IMR-90 (cell line): ENCODE measurements at regions not wholly inside any gene's neighbourhood (a gene's known extent, or its start where the extent isn't known, plus 50 kb on each side); places are given as distances from the start of the nearest gene placed in this dataset.
A peak's percentile ranks its signal among the peaks of the same experiment; 100 is the strongest.

Experiments
- ATAC-seq: fragments of 200-7000 bp; cut with Tn5 transposase; 2 replicates; pipeline ENCODE4 v1.9.1; 2020; ENCODE audit warnings: low read depth, mild to moderate bottlenecking, moderate library complexity
- BruUV-seq: library from RNA; stranded (reverse); fragments of 400-500 nt; replicated peaks from 2 replicates; lab custom pipeline; 2021; lab: Mats Ljungman, UMichigan
- CTCF ChIA-PET: fragments of 300-600 bp; formaldehyde crosslinking; extraction: SDS; loops from one replicate; lab custom pipeline; 2021; ENCODE audit warnings: antibody characterized with exemption; lab: Yijun Ruan, JAX
- POLR2A ChIA-PET: fragments of 300-600 bp; sonication (Branson Sonifier 250); formaldehyde crosslinking; loops from one replicate; lab custom pipeline; 2022; ENCODE audit warnings: antibody characterized with exemption; ENCODE audit not compliant: unreplicated experiment; lab: Charles Lee
- DNase-seq: peaks from one replicate; pipeline ENCODE4 v3.0.0; 2013
- H2AFZ ChIP-seq: replicated peaks from 2 replicates; pipeline ENCODE3; 2013; ENCODE audit warnings: low read length, mild to moderate bottlenecking; ENCODE audit not compliant: poor library complexity
- H2AK5ac ChIP-seq: 2 replicates; pipeline ENCODE4 v1.6.1; 2013; ENCODE audit warnings: low read depth, low read length, inconsistent platforms
- H2AK9ac ChIP-seq: replicated peaks from 2 replicates; pipeline ENCODE3; 2013; ENCODE audit warnings: mild to moderate bottlenecking, low read depth, low read length, moderate library complexity; ENCODE audit not compliant: poor library complexity
- H2BK120ac ChIP-seq: 2 replicates; pipeline ENCODE4 v1.6.1; 2013; ENCODE audit warnings: low read depth, low read length, inconsistent platforms
- H2BK15ac ChIP-seq: 3 replicates; pipeline ENCODE4 v1.6.1; 2013; ENCODE audit warnings: low read depth, low read length, inconsistent platforms
- H2BK20ac ChIP-seq: 2 replicates; pipeline ENCODE4 v1.6.1; 2013; ENCODE audit warnings: low read depth, mild to moderate bottlenecking, inconsistent platforms, low read length, moderate library complexity
- H2BK5ac ChIP-seq: 2 replicates; pipeline ENCODE4 v1.6.1; 2013; ENCODE audit warnings: mild to moderate bottlenecking, low read depth, low read length, inconsistent platforms; ENCODE audit not compliant: poor library complexity, severe bottlenecking
- H3K14ac ChIP-seq: replicated peaks from 2 replicates; pipeline ENCODE4 v1.6.1; 2013; ENCODE audit warnings: low read depth, low read length, inconsistent platforms
- H3K18ac ChIP-seq: 2 replicates; pipeline ENCODE4 v1.6.1; 2013; ENCODE audit warnings: low read depth, low read length, control low read depth
- H3K23ac ChIP-seq: 2 replicates; pipeline ENCODE4 v1.6.1; 2013; ENCODE audit warnings: low read depth, low read length, inconsistent platforms
- H3K27ac ChIP-seq: 2 replicates; pipeline ENCODE4 v1.5.1; 2013; ENCODE audit warnings: mild to moderate bottlenecking, control low read depth, low read length; ENCODE audit not compliant: insufficient read depth
- H3K27me3 ChIP-seq: 2 replicates; pipeline ENCODE4 v1.6.1; 2013; ENCODE audit warnings: low read length; ENCODE audit not compliant: control insufficient read depth, insufficient read depth
- H3K36me3 ChIP-seq: 2 replicates; pipeline ENCODE4 v1.6.1; 2013; ENCODE audit warnings: low read length, mixed read lengths; ENCODE audit not compliant: control insufficient read depth, insufficient read depth
- H3K4ac ChIP-seq: 2 replicates; pipeline ENCODE4 v1.6.1; 2013; ENCODE audit warnings: low read depth, low read length, inconsistent platforms
- H3K4me1 ChIP-seq: 2 replicates; pipeline ENCODE4 v1.6.1; 2013; ENCODE audit warnings: low read length, mixed read lengths; ENCODE audit not compliant: control insufficient read depth, insufficient read depth
- H3K4me2 ChIP-seq: 2 replicates; pipeline ENCODE4 v1.6.1; 2013; ENCODE audit warnings: low read depth, mild to moderate bottlenecking, control low read depth, low read length, moderate library complexity
- H3K4me3 ChIP-seq: 2 replicates; pipeline ENCODE4 v1.5.1; 2013; ENCODE audit warnings: low read depth, mild to moderate bottlenecking, control low read depth, low read length, moderate library complexity; ENCODE audit not compliant: insufficient read depth
- H3K56ac ChIP-seq: 2 replicates; pipeline ENCODE4 v1.6.1; 2013; ENCODE audit warnings: low read length, inconsistent platforms; ENCODE audit not compliant: insufficient read depth; ENCODE audit errors: extremely low read depth
- H3K79me1 ChIP-seq, 2 experiments: 2 replicates each; pipeline ENCODE4 v1.6.1; 2013; ENCODE audit warnings: low read length in 2 of 2, inconsistent platforms in 1 of 2, low read depth in 1 of 2
- H3K9ac ChIP-seq: 2 replicates; pipeline ENCODE4 v1.6.1; 2013; ENCODE audit warnings: low read depth, low read length, control low read depth
- H3K9me1 ChIP-seq: 2 replicates; pipeline ENCODE4 v1.6.1; 2013; ENCODE audit warnings: low read length, inconsistent platforms; ENCODE audit not compliant: insufficient read depth
- H3K9me3 ChIP-seq: 2 replicates; pipeline ENCODE4 v1.6.1; 2013; ENCODE audit warnings: low read length; ENCODE audit not compliant: control insufficient read depth, insufficient read depth
- H4K20me1 ChIP-seq: 2 replicates; pipeline ENCODE4 v1.6.1; 2013; ENCODE audit warnings: low read length, inconsistent platforms; ENCODE audit not compliant: insufficient read depth
- H4K5ac ChIP-seq: 2 replicates; pipeline ENCODE4 v1.6.1; 2013; ENCODE audit warnings: mild to moderate bottlenecking, low read depth, low read length, control low read depth
- H4K8ac ChIP-seq, 2 experiments: 2 replicates each; pipeline ENCODE4 v1.6.1; 2013; ENCODE audit warnings: low read depth in 2 of 2, low read length in 2 of 2, control low read depth in 1 of 2, inconsistent platforms in 1 of 2
- H4K91ac ChIP-seq: 2 replicates; pipeline ENCODE4 v1.6.1; 2013; ENCODE audit warnings: low read depth, low read length, inconsistent platforms; ENCODE audit not compliant: insufficient read depth
- BHLHE40 ChIP-seq: fragments of 150-350 bp; IDR thresholded peaks from 2 replicates; pipeline ENCODE4 v1.6.1; 2016; ENCODE audit warnings: mild to moderate bottlenecking, low read depth, low read length
- CEBPB ChIP-seq: IDR thresholded peaks from 2 replicates; pipeline ENCODE4 v1.6.1; 2012; ENCODE audit warnings: low read depth, low read length, improper control_type of control experiment
- CHD1 ChIP-seq: IDR thresholded peaks from 2 replicates; pipeline ENCODE4 v1.6.1; 2012; ENCODE audit warnings: low read depth, low read length, improper control_type of control experiment
- CTCF ChIP-seq: conservative IDR thresholded peaks from 2 replicates; pipeline ENCODE4 v1.5.1; 2012; ENCODE audit warnings: mild to moderate bottlenecking, low read depth, low read length, improper control_type of control experiment
- ELK1 ChIP-seq: fragments of 150-350 bp; IDR thresholded peaks from 2 replicates; pipeline ENCODE4 v1.6.1; 2016; ENCODE audit warnings: low read depth, mild to moderate bottlenecking, low read length, moderate library complexity, borderline replicate concordance
- FOS ChIP-seq: fragments of 150-350 bp; IDR thresholded peaks from 2 replicates; pipeline ENCODE4 v1.6.1; 2016; ENCODE audit warnings: low read depth, low read length
- MAFK ChIP-seq: IDR thresholded peaks from 2 replicates; pipeline ENCODE4 v1.6.1; 2012; ENCODE audit warnings: low read depth, low read length, improper control_type of control experiment
- MAZ ChIP-seq: IDR thresholded peaks from 2 replicates; pipeline ENCODE4 v1.6.1; 2012; ENCODE audit warnings: low read depth, mild to moderate bottlenecking, low read length, improper control_type of control experiment, moderate library complexity, borderline replicate concordance
- MXI1 ChIP-seq: IDR thresholded peaks from 2 replicates; pipeline ENCODE4 v1.6.1; 2012; ENCODE audit warnings: low read depth, mild to moderate bottlenecking, low read length, moderate library complexity, borderline replicate concordance
- NFE2L2 ChIP-seq: fragments of 150-350 bp; IDR thresholded peaks from 2 replicates; pipeline ENCODE4 v1.6.1; 2016; ENCODE audit warnings: low read depth, mild to moderate bottlenecking, low read length
- POLR2A ChIP-seq: IDR thresholded peaks from 2 replicates; pipeline ENCODE4 v1.6.1; 2012; ENCODE audit warnings: mild to moderate bottlenecking, low read depth, low read length
- RAD21 ChIP-seq: IDR thresholded peaks from 2 replicates; pipeline ENCODE4 v1.6.1; 2012; ENCODE audit warnings: low read length, improper control_type of control experiment
- RCOR1 ChIP-seq: IDR thresholded peaks from 2 replicates; pipeline ENCODE4 v1.6.1; 2012; ENCODE audit warnings: mild to moderate bottlenecking, low read length, improper control_type of control experiment; ENCODE audit not compliant: insufficient replicate concordance
- RFX5 ChIP-seq: IDR thresholded peaks from 2 replicates; pipeline ENCODE4 v1.8.0; 2012; ENCODE audit warnings: low read depth, mild to moderate bottlenecking, low read length, moderate library complexity
- SMC3 ChIP-seq: fragments of 150-350 bp; IDR thresholded peaks from 2 replicates; pipeline ENCODE4 v1.6.1; 2016; ENCODE audit warnings: low read depth, mild to moderate bottlenecking, antibody characterized with exemption, low read length, moderate library complexity
- USF2 ChIP-seq: fragments of 150-350 bp; IDR thresholded peaks from 2 replicates; pipeline ENCODE4 v1.6.1; 2017; ENCODE audit warnings: mild to moderate bottlenecking, antibody characterized with exemption, low read length, low read depth
- WGBS, 2 experiments: methylation state at CpG; one replicate each; pipeline versions ENCODE4 v1.1.5 to v1.1.7; 2013; ENCODE audit warnings: missing lambda C conversion rate in 2 of 2; ENCODE audit not compliant: insufficient read length in 1 of 2; ENCODE audit errors: extremely low coverage in 2 of 2; 5-methylcytosine and 5-hydroxymethylcytosine counted together
- dilution Hi-C: fragments of 300-500 bp; cut with HindIII; formaldehyde crosslinking; loops from one replicate; pipeline ENCODE4 v1.14.3; 2018; ENCODE audit warnings: low sequenced_read_pairs; ENCODE audit not compliant: unreplicated experiment
- in situ Hi-C: fragments of 300-500 bp; cut with MboI; formaldehyde crosslinking; loops from 3 replicates; pipeline ENCODE4 v1.14.3; 2019; ENCODE audit warnings: low sequenced_read_pairs, inconsistent platforms, mixed read lengths
- intact Hi-C: fragments of 100-400 bp; cut with micrococcal nuclease; formaldehyde crosslinking; loops from 2 replicates; pipeline ENCODE4 v1.10.0; 2022

GRCh38 chr5:68423154-68423811, 207.7 kb downstream of the PIK3R1 start:
- no peak overlapping the region for H3K23ac ChIP-seq
- TF ChIP-seq MXI1 (no peak), RCOR1 (no peak), RAD21 (no peak), RFX5 (no peak), CTCF (no peak), CHD1 (no peak), MAFK (no peak), FOS (no peak), USF2 (no peak), MAZ (no peak), SMC3 (no peak), NFE2L2 (no peak), BHLHE40 (no peak), ELK1 (no peak), POLR2A (no peak), CEBPB (no peak)
- peaks cover 5% of the 10 kb centered on the region; the same call in 1 of the 2 replicates for H3K4me1 ChIP-seq
- no peak overlapping the region for H2BK20ac ChIP-seq
- H4K5ac ChIP-seq, result no peak overlapping the region
- no TSS peak for BruUV-seq
- no peak overlapping the region for H4K91ac ChIP-seq
- peak overlapping the region; percentile 65 for H2AK9ac ChIP-seq
- intact Hi-C loops, result no loop called here
- H3K4ac ChIP-seq, result no peak overlapping the region; the same call in 1 of the 2 replicates
- no peaks in the 10 kb centered on the region for H3K36me3 ChIP-seq
- ATAC-seq (no peak), DNase-seq (no peak)
- H3K4me2 ChIP-seq, result no peak overlapping the region
- H3K9me1 ChIP-seq, result 0 out of 2 replicates have a peak, but pooled peaks cover 3% of the 10 kb centered on the region
- no peak overlapping the region for H2AK5ac ChIP-seq
- no peaks in the 10 kb centered on the region for H3K79me1 ChIP-seq
- H2BK15ac ChIP-seq, result no peak overlapping the region
- H2BK5ac ChIP-seq, result no peak overlapping the region
- CTCF ChIA-PET, result no interaction called here
- no peak overlapping the region for H3K14ac ChIP-seq
- H3K4me3 ChIP-seq, result no peak overlapping the region
- POLR2A ChIA-PET, result no interaction called here
- no peak overlapping the region for H3K56ac ChIP-seq
- dilution Hi-C loops, result no loop called here
- H3K9me3 ChIP-seq, result no peaks in the 10 kb centered on the region
- no peak overlapping the region for H3K9ac ChIP-seq
- no peak overlapping the region for H2BK120ac ChIP-seq
- no peak overlapping the region for H3K18ac ChIP-seq
- no peak overlapping the region for H4K8ac ChIP-seq
- WGBS, 2 experiments, result 70% methylated on average over 2 of the region's 6 CpGs; no CpG with 5 or more reads in 1 of the 2 experiments
- H2AFZ ChIP-seq, result peak overlapping the region; percentile 44
- H3K27ac ChIP-seq, result no peak overlapping the region
- H4K20me1 ChIP-seq, result no peaks in the 10 kb centered on the region
- no peaks in the 10 kb centered on the region for H3K27me3 ChIP-seq
- in situ Hi-C loops, result no loop called here
